ENCODE measurements at regions not wholly inside any gene's neighbourhood (a gene's known extent, or its start where the extent isn't known, plus 50 kb on each side); places are given as distances from the start of the nearest gene placed in this dataset.
A peak's percentile ranks its signal among the peaks of the same experiment; 100 is the strongest.

DNA sequence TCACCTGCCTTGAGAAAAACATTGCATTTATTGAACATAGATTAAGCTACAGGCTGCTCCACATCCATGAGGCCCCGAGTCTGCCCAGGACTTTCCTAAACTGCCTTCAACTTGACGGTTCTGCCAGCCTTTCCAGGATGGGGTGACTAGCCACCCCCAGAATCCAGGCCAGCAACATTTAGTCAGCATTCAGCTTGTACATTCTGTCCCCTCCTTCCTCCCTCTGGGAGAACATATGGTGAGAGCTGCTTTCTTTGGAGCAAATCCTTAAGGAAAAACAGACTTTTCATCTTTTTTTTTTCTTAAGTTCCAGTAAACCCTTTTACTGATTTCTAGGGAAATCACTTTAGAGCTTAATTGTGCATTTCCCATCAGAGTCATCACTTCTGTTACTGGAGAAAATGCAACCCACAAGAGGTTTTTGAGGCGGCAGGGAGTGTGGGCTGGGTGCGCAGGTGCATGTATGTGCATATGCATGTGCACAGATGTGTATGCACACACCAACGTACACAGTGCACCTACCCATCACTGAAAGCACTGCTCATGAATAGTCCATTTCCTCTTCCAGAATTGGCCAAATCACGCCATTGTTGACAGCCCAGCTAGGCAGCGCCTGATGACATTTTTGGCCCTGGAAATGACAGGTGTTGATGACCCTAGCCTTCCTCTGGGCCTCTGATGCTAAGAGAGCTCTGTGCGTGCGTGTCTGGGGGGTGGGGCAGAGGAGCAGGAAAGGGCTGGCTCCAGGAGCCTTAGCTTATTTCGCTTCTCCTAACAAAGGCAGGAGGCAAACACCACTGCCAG lies 145.6 kb downstream of the HSD17B3 start:
- no peak for DNase-seq
- intact Hi-C loops (cut with DNase I; ENCODE audit: low total_unique reads) (no loop called here), in situ Hi-C loops (cut with MboI; ENCODE audit: low pct_ligation_motif_present in 1 of 4, low pct_unique_long_range_greater_than_20kb in 1 of 4, low sequenced_read_pairs in 3 of 4) (no loop called here)
- H3K36me3 ChIP-seq: no peaks in the 10 kb centered on the region
- peak overlapping the region in 3 of 4 donors; percentile 5 to 25 (median 17) for H3K27ac ChIP-seq
- H3K9me3 ChIP-seq: no peaks in the 10 kb centered on the region
- H3K4me3 ChIP-seq: no peak overlapping the region
- peaks cover 0 to 3% (median 1%) of the 10 kb centered on the region in 4 donors for H3K4me1 ChIP-seq
- no peaks in the 10 kb centered on the region for H3K27me3 ChIP-seq
- 78 to 80% methylated on average over 1 to 10 of the region's 10 CpGs for WGBS, 2 donors (ENCODE audit: low coverage in 1 of 2)
- TF ChIP-seq POLR2AphosphoS5 (IDR thresholded peaks at IDR 0.05): peak in 2 of 3 donors; percentile 14 to 42
- TF ChIP-seq, protein P1, sequence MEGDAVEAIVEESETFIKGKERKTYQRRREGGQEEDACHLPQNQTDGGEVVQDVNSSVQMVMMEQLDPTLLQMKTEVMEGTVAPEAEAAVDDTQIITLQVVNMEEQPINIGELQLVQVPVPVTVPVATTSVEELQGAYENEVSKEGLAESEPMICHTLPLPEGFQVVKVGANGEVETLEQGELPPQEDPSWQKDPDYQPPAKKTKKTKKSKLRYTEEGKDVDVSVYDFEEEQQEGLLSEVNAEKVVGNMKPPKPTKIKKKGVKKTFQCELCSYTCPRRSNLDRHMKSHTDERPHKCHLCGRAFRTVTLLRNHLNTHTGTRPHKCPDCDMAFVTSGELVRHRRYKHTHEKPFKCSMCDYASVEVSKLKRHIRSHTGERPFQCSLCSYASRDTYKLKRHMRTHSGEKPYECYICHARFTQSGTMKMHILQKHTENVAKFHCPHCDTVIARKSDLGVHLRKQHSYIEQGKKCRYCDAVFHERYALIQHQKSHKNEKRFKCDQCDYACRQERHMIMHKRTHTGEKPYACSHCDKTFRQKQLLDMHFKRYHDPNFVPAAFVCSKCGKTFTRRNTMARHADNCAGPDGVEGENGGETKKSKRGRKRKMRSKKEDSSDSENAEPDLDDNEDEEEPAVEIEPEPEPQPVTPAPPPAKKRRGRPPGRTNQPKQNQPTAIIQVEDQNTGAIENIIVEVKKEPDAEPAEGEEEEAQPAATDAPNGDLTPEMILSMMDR (IDR thresholded peaks at IDR 0.05): no peak

DNA sequence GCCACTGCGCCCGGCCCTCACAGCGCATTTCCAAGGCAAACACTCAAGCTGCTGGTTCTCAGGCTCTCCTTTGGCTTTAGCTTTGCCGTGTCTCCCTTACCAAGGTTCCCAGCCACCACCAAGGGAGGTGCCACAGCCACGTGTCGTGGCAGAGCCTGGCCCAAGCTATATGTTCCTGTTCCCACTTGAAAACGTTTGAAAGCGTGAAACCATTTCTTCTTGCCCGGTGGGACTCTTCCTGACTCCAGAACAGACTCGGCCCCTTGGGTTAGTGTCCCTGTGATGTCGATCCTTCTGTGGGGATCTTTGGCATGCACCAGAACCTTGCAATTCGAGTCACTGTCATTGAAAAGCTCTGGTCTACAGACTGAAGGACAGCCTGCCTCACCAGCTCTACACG lies 147.9 kb downstream of the HSD17B3 start:
- Histone ChIP-seq H3K4me1 (peaks cover 0 to 9% (median 1%) of the 10 kb centered on the region in 4 donors), H3K36me3 (no peaks in the 10 kb centered on the region), H3K9me3 (no peaks in the 10 kb centered on the region), H3K27me3 (no peaks in the 10 kb centered on the region), H3K27ac (no peak overlapping the region), H3K4me3 (no peak overlapping the region)
- in situ Hi-C loops (cut with MboI; ENCODE audit: low pct_ligation_motif_present in 1 of 4, low pct_unique_long_range_greater_than_20kb in 1 of 4, low sequenced_read_pairs in 3 of 4) (no loop called here), intact Hi-C loops (cut with DNase I; ENCODE audit: low total_unique reads) (no loop called here)
- no peak for DNase-seq
- WGBS, 2 donors (ENCODE audit: low coverage in 1 of 2): 88 to 93% methylated on average over 3 to 13 of the region's 13 CpGs
- no peak for TF ChIP-seq POLR2AphosphoS5 (IDR thresholded peaks at IDR 0.05)
- no peak for TF ChIP-seq POLR2A (IDR thresholded peaks at IDR 0.05)
- TF ChIP-seq EP300 (IDR thresholded peaks at IDR 0.05; ENCODE audit: low read depth): no peak
- TF ChIP-seq, protein P1 (IDR thresholded peaks at IDR 0.05): no peak

DNA sequence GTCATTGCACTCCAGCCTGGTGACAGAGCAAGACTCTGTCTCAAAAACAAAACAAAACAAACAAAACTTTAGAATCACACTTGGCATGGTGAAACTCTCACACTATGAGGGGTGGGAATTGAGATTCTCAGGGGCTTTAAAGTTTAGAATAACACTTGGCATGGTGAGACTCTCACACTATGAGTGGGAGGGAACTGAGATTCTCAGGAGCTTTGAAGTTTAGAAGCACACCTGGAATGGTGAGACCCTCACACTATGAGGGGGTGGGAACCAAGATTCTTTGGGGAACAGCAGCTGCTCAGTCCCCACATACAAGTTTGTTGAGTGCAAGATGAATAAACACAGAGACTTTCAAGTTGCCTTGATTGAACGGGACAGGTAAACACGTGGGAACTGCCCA lies 149.4 kb downstream of the HSD17B3 start:
- Histone ChIP-seq H3K27ac (no peak overlapping the region), H3K27me3 (no peaks in the 10 kb centered on the region), H3K36me3 (no peaks in the 10 kb centered on the region), H3K4me3 (no peak overlapping the region), H3K9me3 (no peaks in the 10 kb centered on the region), H3K4me1 (peaks cover 0 to 22% (median 4%) of the 10 kb centered on the region in 4 donors)
- TF ChIP-seq POLR2A (IDR thresholded peaks at IDR 0.05): no peak
- TF ChIP-seq POLR2AphosphoS5 (IDR thresholded peaks at IDR 0.05): no peak
- no peak for TF ChIP-seq EP300 (IDR thresholded peaks at IDR 0.05; ENCODE audit: low read depth)
- TF ChIP-seq, protein P1 (IDR thresholded peaks at IDR 0.05): no peak
- intact Hi-C loops (cut with DNase I; ENCODE audit: low total_unique reads): no loop called here
- in situ Hi-C loops (cut with MboI; ENCODE audit: low pct_ligation_motif_present in 1 of 4, low pct_unique_long_range_greater_than_20kb in 1 of 4, low sequenced_read_pairs in 3 of 4): no loop called here
- DNase-seq: no peak
- 74% methylated on average over 2 of the region's 2 CpGs; no CpG with 5 or more reads in 1 of the 2 donors for WGBS, 2 donors (ENCODE audit: low coverage in 1 of 2)

DNA sequence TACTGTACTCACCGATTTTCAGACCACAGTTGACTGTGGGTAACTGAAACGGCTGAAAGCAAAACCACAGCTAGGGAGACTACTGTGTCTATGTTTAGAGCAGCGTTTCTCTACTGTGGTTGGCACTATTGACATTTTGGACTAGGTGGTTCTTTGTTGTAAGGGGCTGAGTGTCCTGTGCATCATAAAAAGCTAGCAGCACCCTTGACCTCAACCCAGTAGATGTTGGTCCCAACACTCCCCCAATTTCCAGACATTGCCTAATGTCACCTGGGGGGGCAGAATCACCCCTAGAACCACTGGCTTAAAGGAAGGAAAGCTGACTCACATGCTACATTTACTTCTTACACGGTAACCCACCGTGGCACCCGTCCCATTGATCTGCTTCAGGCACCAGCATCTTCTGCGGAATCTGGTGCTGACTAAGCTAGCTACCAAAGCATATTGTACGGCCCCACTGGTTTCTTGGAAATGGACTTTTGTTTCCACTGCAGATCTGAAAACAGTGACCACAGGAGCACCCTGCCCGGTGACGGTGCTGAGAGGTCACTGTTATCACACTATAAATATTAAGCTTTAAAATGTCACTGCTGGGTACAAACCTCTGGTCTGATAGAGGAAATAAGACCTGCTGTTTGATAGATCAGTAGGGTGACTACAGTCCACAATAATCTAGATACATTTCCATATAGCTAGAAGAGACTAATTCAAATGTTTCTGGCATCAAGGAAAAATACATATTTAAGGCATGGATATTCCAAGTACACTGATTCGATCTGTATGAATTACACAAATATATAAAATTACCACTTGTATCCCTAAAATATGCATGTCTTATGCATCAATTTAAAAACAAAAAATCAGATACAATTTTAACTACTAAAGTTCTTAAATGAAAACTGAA lies 151.4 kb downstream of the HSD17B3 start:
- peak; percentile 46 for DNase-seq
- no peaks in the 10 kb centered on the region for H3K27me3 ChIP-seq
- WGBS, 2 donors (ENCODE audit: low coverage in 1 of 2): 62 to 69% methylated on average over 8 to 11 of the region's 11 CpGs
- no peaks in the 10 kb centered on the region for H3K36me3 ChIP-seq
- peak overlapping the region in 2 of 4 donors; percentile 39 to 59 for H3K27ac ChIP-seq
- H3K4me1 ChIP-seq: peaks cover 0 to 22% (median 3%) of the 10 kb centered on the region in 4 donors
- in situ Hi-C loops (cut with MboI; ENCODE audit: low pct_ligation_motif_present in 1 of 4, low pct_unique_long_range_greater_than_20kb in 1 of 4, low sequenced_read_pairs in 3 of 4): no loop called here
- no peak for TF ChIP-seq POLR2AphosphoS5 (IDR thresholded peaks at IDR 0.05)
- TF ChIP-seq, protein P1 (IDR thresholded peaks at IDR 0.05): no peak
- no peak for TF ChIP-seq EP300 (IDR thresholded peaks at IDR 0.05; ENCODE audit: low read depth)
- TF ChIP-seq POLR2A (IDR thresholded peaks at IDR 0.05): no peak
- H3K9me3 ChIP-seq: no peaks in the 10 kb centered on the region
- intact Hi-C loops (cut with DNase I; ENCODE audit: low total_unique reads): no loop called here
- H3K4me3 ChIP-seq: no peak overlapping the region
